ENCODE measurements at regions not wholly inside any gene's neighbourhood (a gene's known extent, or its start where the extent isn't known, plus 50 kb on each side); places are given as distances from the start of the nearest gene placed in this dataset.

- no peak for DNase-seq (ENCODE audit: low read depth in 2 of 2)
- H3K4me3 ChIP-seq (replicated peaks in 1 of 2; ENCODE audit: low read depth in 2 of 2, low read length in 2 of 2): no peak overlapping the region
- TF ChIP-seq CTCF (IDR thresholded peaks at IDR 0.05; ENCODE audit: low read depth, low read length): no peak
Observed at GRCh38 chr7:156157409-156158012, 345.2 kb upstream of the SHH start.

GRCh38 chr7:156156734-156157408 is 344.6 kb upstream of the SHH start:
- TF ChIP-seq CTCF (IDR thresholded peaks at IDR 0.05; ENCODE audit: low read depth, low read length): no peak
- DNase-seq (ENCODE audit: low read depth in 2 of 2): no peak
- no peak overlapping the region for H3K4me3 ChIP-seq (replicated peaks in 1 of 2; ENCODE audit: low read depth in 2 of 2, low read length in 2 of 2)

- H3K4me3 ChIP-seq (replicated peaks in 1 of 2; ENCODE audit: low read depth in 2 of 2, low read length in 2 of 2): no peak overlapping the region
- DNase-seq (ENCODE audit: low read depth in 2 of 2): no peak
- TF ChIP-seq CTCF (IDR thresholded peaks at IDR 0.05; ENCODE audit: low read depth, low read length): no peak
Observed at GRCh38 chr7:156155988-156156733, 343.9 kb upstream of the SHH start.

- no peak for DNase-seq (ENCODE audit: low read depth in 2 of 2)
- no peak for TF ChIP-seq CTCF (IDR thresholded peaks at IDR 0.05; ENCODE audit: low read depth, low read length)
- H3K4me3 ChIP-seq (replicated peaks in 1 of 2; ENCODE audit: low read depth in 2 of 2, low read length in 2 of 2): no peak overlapping the region
Observed at GRCh38 chr7:156153590-156153989, 341.3 kb upstream of the SHH start.

GRCh38 chr7:156152390-156152789 is 340.1 kb upstream of the SHH start:
- no peak overlapping the region for H3K4me3 ChIP-seq (replicated peaks in 1 of 2; ENCODE audit: low read depth in 2 of 2, low read length in 2 of 2)
- TF ChIP-seq CTCF (IDR thresholded peaks at IDR 0.05; ENCODE audit: low read depth, low read length): no peak
- no peak for DNase-seq (ENCODE audit: low read depth in 2 of 2)

GRCh38 chr7:156151658-156152057 is 339.4 kb upstream of the SHH start:
- TF ChIP-seq CTCF (IDR thresholded peaks at IDR 0.05; ENCODE audit: low read depth, low read length): no peak
- no peak overlapping the region for H3K4me3 ChIP-seq (replicated peaks in 1 of 2; ENCODE audit: low read depth in 2 of 2, low read length in 2 of 2)
- DNase-seq (ENCODE audit: low read depth in 2 of 2): no peak
